Kidney (tissue), 13 donors: ENCODE measurements at regions not wholly inside any gene's neighbourhood (a gene's known extent, or its start where the extent isn't known, plus 50 kb on each side); places are given as distances from the start of the nearest gene placed in this dataset.
A peak's percentile ranks its signal among the peaks of the same experiment; 100 is the strongest.

Experiments
- DNase-seq, 5 donors: peaks; one replicate each; pipeline ENCODE4 v3.0.0-alpha.2; 2013 to 2020
- FAIRE-seq: peaks from 2 replicates; lab custom pipeline; 2012; peaks lifted over from hg19 to GRCh38; lab: Jason Lieb, UNC
- H3K27ac ChIP-seq, 2 donors: one replicate each; pipeline ENCODE4 v1.7.0; 2013; ENCODE audit warnings: low read depth in 2 of 2, low read length in 2 of 2, inconsistent platforms in 1 of 2
- H3K27me3 ChIP-seq: one replicate; pipeline ENCODE4 v1.7.1; 2013; ENCODE audit warnings: low read length, inconsistent platforms; ENCODE audit not compliant: control insufficient read depth, insufficient read depth
- H3K36me3 ChIP-seq, 3 donors: one replicate each; pipeline versions ENCODE4 v1.7.0 to v1.7.1; 2013; ENCODE audit warnings: low read length in 3 of 3, control low read depth in 1 of 3, inconsistent platforms in 1 of 3; ENCODE audit not compliant: insufficient read depth in 3 of 3, control insufficient read depth in 2 of 3
- H3K4me1 ChIP-seq, 3 donors: one replicate each; pipeline versions ENCODE4 v1.7.0 to v1.7.1; 2013; ENCODE audit warnings: low read length in 3 of 3, inconsistent platforms in 1 of 3, low read depth in 1 of 3; ENCODE audit not compliant: control insufficient read depth in 2 of 3, insufficient read depth in 2 of 3
- H3K4me3 ChIP-seq, 3 donors: one replicate each; pipeline versions ENCODE4 v1.7.0 to v1.8.1; 2013; ENCODE audit warnings: low read length in 3 of 3, control low read depth in 1 of 3, inconsistent platforms in 1 of 3
- H3K9ac ChIP-seq, 3 donors: one replicate each; pipeline versions ENCODE4 v1.7.0 to v1.7.1; 2013; ENCODE audit warnings: low read length in 3 of 3, control low read depth in 1 of 3, inconsistent platforms in 1 of 3
- H3K9me3 ChIP-seq, 3 donors: one replicate each; pipeline versions ENCODE4 v1.7.0 to v1.7.1; 2013; ENCODE audit warnings: low read length in 3 of 3, control low read depth in 1 of 3, inconsistent platforms in 1 of 3; ENCODE audit not compliant: control insufficient read depth in 2 of 3, insufficient read depth in 1 of 3
- intact Hi-C: fragments of 100-400 bp; cut with DNase I; formaldehyde crosslinking; loops from one replicate; pipeline ENCODE4 v1.11.1; 2022
- TF ChIP-seq, protein P1 (sequence below): IDR thresholded peaks from 3 replicates; pipeline ENCODE4 v1.5.1; 2012; ENCODE audit warnings: mild to moderate bottlenecking, moderate library complexity, borderline replicate concordance; ENCODE audit not compliant: insufficient read depth; ENCODE audit errors: extremely low read depth
- donor health status: control.
- donor health status: control.
- donor health status: control.
- donor health status: control.
- donor health status: control.
- donor health status: DM: yes; HTN: yes; CAD: no.
- donor health status: Normal renal cell carcinoma (clear cell type).

DNA sequence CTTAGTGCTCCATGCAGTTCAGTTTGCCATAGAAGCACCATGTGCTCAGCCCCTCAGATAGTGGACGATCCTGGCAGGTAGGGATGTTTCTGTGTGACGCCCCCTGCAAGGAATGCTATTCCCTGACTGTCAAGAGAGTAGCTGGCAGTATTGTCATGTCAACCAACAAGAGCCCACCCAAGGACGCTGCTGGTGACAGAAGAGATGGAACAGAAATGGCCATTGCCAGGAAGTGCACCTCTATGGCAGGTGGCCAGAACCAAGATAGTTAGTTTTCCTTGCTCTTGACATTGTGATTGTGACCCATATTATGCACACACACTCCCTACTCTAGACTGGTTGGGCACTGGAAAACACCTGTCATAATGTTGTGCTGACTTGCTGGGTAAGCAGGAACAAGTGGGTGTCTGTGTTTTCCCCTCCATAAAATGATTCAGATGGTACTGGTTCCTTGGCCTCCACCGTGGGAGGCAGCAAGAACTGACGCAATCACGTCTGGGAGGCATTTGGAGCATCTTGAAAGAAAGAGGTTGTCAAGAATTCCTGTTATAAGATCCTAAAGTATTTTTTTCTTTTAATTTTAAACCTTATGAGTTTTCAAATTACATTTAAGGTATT is 507.9 kb downstream of the MID1IP1 start:
- intact Hi-C loops: no loop called here
- peak; percentile 51 for FAIRE-seq

DNA sequence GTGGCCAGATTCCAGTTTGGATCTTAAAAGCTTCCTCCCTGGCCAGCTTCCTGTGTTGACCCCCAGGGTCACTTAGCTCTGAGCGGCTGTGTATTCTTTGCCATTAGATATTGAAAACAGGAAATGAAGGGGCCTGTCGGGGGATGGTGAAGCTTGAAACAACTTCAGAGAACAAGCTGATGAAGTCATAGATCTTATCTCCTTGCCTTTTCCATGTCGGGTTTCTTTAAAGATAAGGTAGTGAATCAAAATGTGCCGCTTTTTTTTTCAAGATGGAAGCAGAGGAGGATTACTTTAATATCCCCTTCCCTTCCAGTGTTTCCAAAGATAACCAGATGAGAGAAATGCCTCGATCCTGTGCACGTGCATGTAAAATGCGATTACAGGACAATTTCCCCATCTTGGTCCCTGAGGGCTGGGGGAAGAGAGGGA is 508.5 kb downstream of the MID1IP1 start:
- peaks cover 3% of the 10 kb centered on the region for H3K27me3 ChIP-seq
- peak; percentile 23 for FAIRE-seq
- no peak overlapping the region for H3K9ac ChIP-seq
- H3K4me1 ChIP-seq: peaks cover 0 to 8% (median 3%) of the 10 kb centered on the region in 3 donors
- H3K27ac ChIP-seq: peak overlapping the region in 1 of 2 donors; percentile 47
- peak in 3 of 5 donors; percentile 57 to 79 (median 66) for DNase-seq
- H3K36me3 ChIP-seq: no peaks in the 10 kb centered on the region
- H3K9me3 ChIP-seq: no peaks in the 10 kb centered on the region
- intact Hi-C loops: no loop called here
- no peak overlapping the region for H3K4me3 ChIP-seq
- TF ChIP-seq, protein P1, sequence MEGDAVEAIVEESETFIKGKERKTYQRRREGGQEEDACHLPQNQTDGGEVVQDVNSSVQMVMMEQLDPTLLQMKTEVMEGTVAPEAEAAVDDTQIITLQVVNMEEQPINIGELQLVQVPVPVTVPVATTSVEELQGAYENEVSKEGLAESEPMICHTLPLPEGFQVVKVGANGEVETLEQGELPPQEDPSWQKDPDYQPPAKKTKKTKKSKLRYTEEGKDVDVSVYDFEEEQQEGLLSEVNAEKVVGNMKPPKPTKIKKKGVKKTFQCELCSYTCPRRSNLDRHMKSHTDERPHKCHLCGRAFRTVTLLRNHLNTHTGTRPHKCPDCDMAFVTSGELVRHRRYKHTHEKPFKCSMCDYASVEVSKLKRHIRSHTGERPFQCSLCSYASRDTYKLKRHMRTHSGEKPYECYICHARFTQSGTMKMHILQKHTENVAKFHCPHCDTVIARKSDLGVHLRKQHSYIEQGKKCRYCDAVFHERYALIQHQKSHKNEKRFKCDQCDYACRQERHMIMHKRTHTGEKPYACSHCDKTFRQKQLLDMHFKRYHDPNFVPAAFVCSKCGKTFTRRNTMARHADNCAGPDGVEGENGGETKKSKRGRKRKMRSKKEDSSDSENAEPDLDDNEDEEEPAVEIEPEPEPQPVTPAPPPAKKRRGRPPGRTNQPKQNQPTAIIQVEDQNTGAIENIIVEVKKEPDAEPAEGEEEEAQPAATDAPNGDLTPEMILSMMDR: no peak

More for the DNA sequence above, 507.9 kb downstream of the MID1IP1 start:
- no peaks in the 10 kb centered on the region for H3K9me3 ChIP-seq
- peak overlapping the region in 1 of 2 donors; percentile 63 for H3K27ac ChIP-seq
- H3K4me3 ChIP-seq: no peak overlapping the region
- no peak overlapping the region for H3K9ac ChIP-seq
- TF ChIP-seq, protein P1: no peak
- H3K4me1 ChIP-seq: peaks cover 0 to 8% (median 3%) of the 10 kb centered on the region in 3 donors
- peaks cover 3% of the 10 kb centered on the region for H3K27me3 ChIP-seq
- no peaks in the 10 kb centered on the region for H3K36me3 ChIP-seq
- DNase-seq: peak in 1 of 5 donors; percentile 16

DNA sequence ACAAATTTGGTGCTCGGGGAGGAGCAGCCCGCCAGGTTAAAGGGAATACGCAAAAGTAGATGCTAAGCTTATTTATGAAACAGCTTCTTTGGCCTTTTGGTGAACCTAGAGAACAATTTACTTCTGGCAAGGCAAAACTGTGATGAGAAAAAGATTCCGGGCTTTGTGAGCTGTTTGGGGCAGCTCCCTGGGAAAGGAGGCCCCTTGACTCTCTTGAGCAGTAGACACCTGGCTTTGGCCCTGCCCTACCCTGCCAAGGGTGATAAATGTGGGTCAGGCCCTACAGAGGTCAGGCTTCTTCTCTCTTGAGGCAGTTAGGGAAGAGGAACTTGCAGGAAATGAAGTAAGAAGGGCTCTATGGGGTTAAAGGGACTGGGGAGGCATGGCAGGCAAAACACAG is 509.6 kb downstream of the MID1IP1 start:
- FAIRE-seq (no peak), DNase-seq (peak in 3 of 5 donors; percentile 17 to 46 (median 24))
- Histone ChIP-seq H3K9ac (no peak overlapping the region), H3K27ac (no peak overlapping the region), H3K27me3 (peaks cover 3% of the 10 kb centered on the region), H3K9me3 (no peaks in the 10 kb centered on the region), H3K4me1 (peaks cover 0 to 8% (median 3%) of the 10 kb centered on the region in 3 donors), H3K36me3 (no peaks in the 10 kb centered on the region), H3K4me3 (no peak overlapping the region)
- TF ChIP-seq, protein P1: no peak
- intact Hi-C loops: no loop called here
